ENCODE measurements at regions not wholly inside any gene's neighbourhood (a gene's known extent, or its start where the extent isn't known, plus 50 kb on each side); places are given as distances from the start of the nearest gene placed in this dataset.

DNA sequence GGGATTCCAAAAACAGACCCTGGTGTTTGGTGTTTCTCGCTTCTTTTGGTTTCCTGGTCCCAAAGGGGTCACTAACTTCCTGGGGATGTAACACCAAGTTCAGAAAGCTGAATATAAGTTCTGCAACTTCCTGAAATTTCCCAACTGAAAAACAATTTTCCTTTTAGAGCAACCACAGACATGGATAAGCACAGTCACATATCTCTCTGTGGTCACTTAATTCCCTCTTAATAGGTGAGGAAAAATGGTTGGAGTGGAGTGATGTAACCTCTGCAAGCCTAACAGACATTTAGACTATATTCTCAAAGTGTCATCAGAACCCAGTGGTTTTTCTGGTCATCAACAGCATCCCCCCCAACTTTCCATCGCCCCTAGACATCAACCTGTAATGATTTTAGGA, 135.3 kb downstream of the PRELID2 start:
- H3K36me3 ChIP-seq: no peaks in the 10 kb centered on the region
- no peak for DNase-seq
- intact Hi-C loops (cut with DNase I; ENCODE audit: low total_unique reads): no loop called here
- H3K9me3 ChIP-seq: no peaks in the 10 kb centered on the region
- no peaks in the 10 kb centered on the region for H3K27me3 ChIP-seq
- no peak overlapping the region for H3K4me3 ChIP-seq
- no peak overlapping the region for H3K27ac ChIP-seq
- TF ChIP-seq POLR2A (IDR thresholded peaks at IDR 0.05) (no peak), EP300 (IDR thresholded peaks at IDR 0.05) (no peak), POLR2AphosphoS5 (IDR thresholded peaks at IDR 0.05) (no peak)
- TF ChIP-seq, protein P1, sequence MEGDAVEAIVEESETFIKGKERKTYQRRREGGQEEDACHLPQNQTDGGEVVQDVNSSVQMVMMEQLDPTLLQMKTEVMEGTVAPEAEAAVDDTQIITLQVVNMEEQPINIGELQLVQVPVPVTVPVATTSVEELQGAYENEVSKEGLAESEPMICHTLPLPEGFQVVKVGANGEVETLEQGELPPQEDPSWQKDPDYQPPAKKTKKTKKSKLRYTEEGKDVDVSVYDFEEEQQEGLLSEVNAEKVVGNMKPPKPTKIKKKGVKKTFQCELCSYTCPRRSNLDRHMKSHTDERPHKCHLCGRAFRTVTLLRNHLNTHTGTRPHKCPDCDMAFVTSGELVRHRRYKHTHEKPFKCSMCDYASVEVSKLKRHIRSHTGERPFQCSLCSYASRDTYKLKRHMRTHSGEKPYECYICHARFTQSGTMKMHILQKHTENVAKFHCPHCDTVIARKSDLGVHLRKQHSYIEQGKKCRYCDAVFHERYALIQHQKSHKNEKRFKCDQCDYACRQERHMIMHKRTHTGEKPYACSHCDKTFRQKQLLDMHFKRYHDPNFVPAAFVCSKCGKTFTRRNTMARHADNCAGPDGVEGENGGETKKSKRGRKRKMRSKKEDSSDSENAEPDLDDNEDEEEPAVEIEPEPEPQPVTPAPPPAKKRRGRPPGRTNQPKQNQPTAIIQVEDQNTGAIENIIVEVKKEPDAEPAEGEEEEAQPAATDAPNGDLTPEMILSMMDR (IDR thresholded peaks at IDR 0.05): no peak
- no peaks in the 10 kb centered on the region for H3K4me1 ChIP-seq
- WGBS, 5 donors: 68 to 91% (median 85%) methylated on average over 2 of the region's 2 CpGs

DNA sequence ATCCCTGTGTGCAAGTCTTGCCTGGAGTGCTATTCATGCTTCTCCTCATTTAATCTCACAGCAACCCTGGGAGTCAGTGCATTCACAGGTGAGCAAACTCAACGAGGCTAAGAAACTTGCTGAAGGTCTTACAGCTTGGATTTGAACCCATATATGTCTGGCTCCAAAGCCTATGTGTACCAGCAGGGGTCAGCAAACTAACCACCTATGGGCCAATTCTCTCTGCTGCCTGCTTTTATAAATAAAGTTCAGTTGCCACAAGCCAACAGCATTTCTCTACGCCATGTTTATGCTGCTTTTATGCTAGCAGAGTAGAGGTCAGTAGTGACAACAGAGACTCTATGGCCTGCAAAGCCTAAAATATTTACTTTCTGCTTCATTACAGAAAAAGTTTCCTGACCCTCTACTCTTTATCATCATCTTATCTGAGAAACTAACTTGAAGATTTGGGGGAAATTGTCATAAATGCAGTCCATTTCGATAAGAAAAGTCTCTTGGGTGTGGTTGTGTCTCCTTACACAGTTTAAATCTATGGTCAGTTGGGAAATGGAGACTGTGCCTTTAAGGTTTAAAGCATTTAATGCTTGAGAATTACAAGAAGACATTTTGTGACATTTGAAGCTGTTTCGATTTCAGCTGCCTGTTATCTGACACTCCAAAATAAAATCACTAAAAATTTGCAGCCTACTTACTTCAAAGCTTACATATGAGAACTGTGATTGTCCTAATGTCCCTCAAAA, 137.7 kb downstream of the PRELID2 start:
- DNase-seq: peak in 1 of 2 donors; percentile 23
- Histone ChIP-seq H3K27me3 (no peaks in the 10 kb centered on the region), H3K4me3 (no peak overlapping the region), H3K4me1 (no peaks in the 10 kb centered on the region), H3K9me3 (no peaks in the 10 kb centered on the region), H3K36me3 (no peaks in the 10 kb centered on the region), H3K27ac (no peak overlapping the region)
- TF ChIP-seq, protein P1 (IDR thresholded peaks at IDR 0.05): peak in 1 of 7 experiments; percentile 15
- no peak for TF ChIP-seq POLR2AphosphoS5 (IDR thresholded peaks at IDR 0.05)
- intact Hi-C loops (cut with DNase I; ENCODE audit: low total_unique reads): no loop called here
- 42 to 60% (median 53%) methylated on average over 4 of the region's 4 CpGs for WGBS, 5 donors

DNA sequence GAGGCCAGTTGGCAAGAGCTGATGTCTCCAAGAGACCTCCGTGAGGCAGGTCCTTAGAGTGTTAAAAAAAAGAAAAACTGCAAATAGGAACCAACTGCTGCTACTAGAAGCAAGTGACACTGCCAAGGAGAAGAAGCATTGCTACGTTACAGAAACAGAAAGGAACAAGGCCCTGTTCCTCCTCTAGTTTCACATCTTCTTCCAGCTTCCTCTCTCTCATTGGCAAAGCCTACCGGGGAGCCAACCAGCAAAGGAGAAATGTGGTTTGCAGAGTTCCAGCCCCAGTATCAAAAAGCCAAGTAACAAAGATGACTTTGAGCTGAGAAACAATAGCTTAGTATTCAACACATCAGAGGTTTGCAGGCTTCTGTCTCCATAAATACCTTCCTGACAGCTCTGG, 145.9 kb downstream of the PRELID2 start:
- WGBS, 5 donors: 63 to 83% (median 76%) methylated on average over 3 of the region's 3 CpGs
- no peaks in the 10 kb centered on the region for H3K4me1 ChIP-seq
- no peak overlapping the region for H3K4me3 ChIP-seq
- TF ChIP-seq EP300 (IDR thresholded peaks at IDR 0.05) (no peak), POLR2AphosphoS5 (IDR thresholded peaks at IDR 0.05) (no peak), POLR2A (IDR thresholded peaks at IDR 0.05) (no peak)
- TF ChIP-seq, protein P1 (IDR thresholded peaks at IDR 0.05): no peak
- DNase-seq: peak in 1 of 2 donors; percentile 27
- H3K36me3 ChIP-seq: no peaks in the 10 kb centered on the region
- H3K27ac ChIP-seq: no peak overlapping the region
- intact Hi-C loops (cut with DNase I; ENCODE audit: low total_unique reads): no loop called here
- no peaks in the 10 kb centered on the region for H3K27me3 ChIP-seq
- no peaks in the 10 kb centered on the region for H3K9me3 ChIP-seq

DNA sequence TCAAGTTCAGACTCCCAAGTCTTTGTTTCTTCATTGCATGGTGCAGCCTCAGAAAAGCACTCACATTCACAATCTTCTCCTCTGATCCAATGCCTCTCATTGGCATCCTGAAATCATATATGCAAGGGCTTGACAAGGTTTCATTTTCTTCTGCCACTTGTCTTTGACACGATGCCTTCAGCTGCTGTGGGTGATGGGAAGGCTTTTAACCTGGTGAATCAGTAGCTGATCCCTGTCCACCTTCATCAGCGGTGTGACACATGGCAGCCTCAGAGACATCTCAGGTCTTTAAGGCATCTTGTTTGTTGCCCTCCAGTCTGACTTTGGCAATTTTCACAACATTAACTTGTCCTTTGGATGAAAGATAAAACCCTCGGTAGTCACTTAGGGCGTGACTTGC, 147.2 kb downstream of the PRELID2 start:
- no peaks in the 10 kb centered on the region for H3K36me3 ChIP-seq
- TF ChIP-seq POLR2A (IDR thresholded peaks at IDR 0.05): no peak
- TF ChIP-seq, protein P1 (IDR thresholded peaks at IDR 0.05): no peak
- TF ChIP-seq POLR2AphosphoS5 (IDR thresholded peaks at IDR 0.05): no peak
- no peak for TF ChIP-seq EP300 (IDR thresholded peaks at IDR 0.05)
- H3K27me3 ChIP-seq: no peaks in the 10 kb centered on the region
- H3K4me3 ChIP-seq: no peak overlapping the region
- no peaks in the 10 kb centered on the region for H3K9me3 ChIP-seq
- H3K27ac ChIP-seq: no peak overlapping the region
- no peak for DNase-seq
- intact Hi-C loops (cut with DNase I; ENCODE audit: low total_unique reads): no loop called here
- 81 to 96% (median 89%) methylated on average over 4 of the region's 4 CpGs for WGBS, 5 donors
- H3K4me1 ChIP-seq: peaks cover 0 to 7% (median 0%) of the 10 kb centered on the region in 4 donors

Measured in stomach (tissue), 8 donors.